SU-DHL-6 (cell line): ENCODE measurements at regions not wholly inside any gene's neighbourhood (a gene's known extent, or its start where the extent isn't known, plus 50 kb on each side); places are given as distances from the start of the nearest gene placed in this dataset.
"Not testable (repeated sequence)": the region's sequence is repeated elsewhere in the genome, so short reads cannot be mapped to it uniquely, and the experiment has no call there.

Source experiments
- H2AFZ ChIP-seq: fragments of 200-600 bp; sonication (generic); 2 replicates; pipeline ENCODE4 v1.6.1; 2014; ENCODE audit warnings: low read depth, mild to moderate bottlenecking, moderate library complexity, mixed read lengths, antibody characterized with exemption, low read length; ENCODE audit not compliant: severe bottlenecking
- H3F3A ChIP-seq: fragments of 200-600 bp; shearing (Covaris generic); 2 replicates; pipeline ENCODE4 v1.6.0; 2016; ENCODE audit warnings: antibody characterized with exemption, mild to moderate bottlenecking; ENCODE audit not compliant: insufficient read depth
- H3K27ac ChIP-seq: fragments of 200-600 bp; sonication (generic); 2 replicates; pipeline ENCODE4 v1.5.1; 2016; ENCODE audit warnings: low read depth, mild to moderate bottlenecking, low read length, moderate library complexity, mixed read lengths
- H3K27me3 ChIP-seq: fragments of 200-600 bp; sonication (generic), shearing (Covaris generic); 2 replicates; pipeline ENCODE4 v1.6.0; 2014; ENCODE audit warnings: mild to moderate bottlenecking, low read length
- H3K36me3 ChIP-seq: fragments of 200-600 bp; sonication (generic); 2 replicates; pipeline ENCODE4 v1.6.1; 2014; ENCODE audit warnings: mild to moderate bottlenecking, low read length, mixed read lengths
- H3K4me2 ChIP-seq: fragments of 300-600, 200-600 bp; shearing (Covaris generic), sonication (generic); 2 replicates; pipeline ENCODE4 v1.6.0; 2014; ENCODE audit warnings: low read length, low read depth, mild to moderate bottlenecking; ENCODE audit not compliant: poor library complexity, severe bottlenecking
- H3K4me3 ChIP-seq: fragments of 200-600 bp; sonication (generic); 2 replicates; pipeline ENCODE4 v1.5.1; 2014; ENCODE audit warnings: antibody characterized with exemption, low read length, mild to moderate bottlenecking, mixed read lengths; ENCODE audit not compliant: insufficient read depth, poor library complexity, severe bottlenecking
- H3K79me2 ChIP-seq: fragments of 200-600 bp; sonication (generic); 2 replicates; pipeline ENCODE4 v1.6.1; 2014; ENCODE audit warnings: mild to moderate bottlenecking, low read length, moderate library complexity; ENCODE audit not compliant: insufficient read depth
- H3K9ac ChIP-seq: fragments of 200-600 bp; sonication (generic); 2 replicates; pipeline ENCODE4 v1.7.0; 2014; ENCODE audit warnings: mild to moderate bottlenecking, low read length
- H3K9me2 ChIP-seq: fragments of 200-600 bp; sonication (generic); replicated peaks from 2 replicates; pipeline ENCODE4 v1.6.1; 2014; ENCODE audit warnings: low read length; ENCODE audit not compliant: insufficient read depth
- H3K9me3 ChIP-seq: fragments of 200-600 bp; sonication (generic); 2 replicates; pipeline ENCODE4 v1.6.1; 2014; ENCODE audit warnings: low read length, mixed read lengths; ENCODE audit not compliant: insufficient read depth
- H4K20me1 ChIP-seq: fragments of 200-600 bp; sonication (generic); 2 replicates; pipeline ENCODE4 v1.6.1; 2014; ENCODE audit warnings: low read depth, mild to moderate bottlenecking, antibody characterized with exemption, low read length, moderate library complexity, mixed read lengths
- CTCF ChIP-seq: fragments of 200-600 bp; sonication (generic); IDR thresholded peaks from one replicate; pipeline ENCODE4 v1.5.1; 2017; ENCODE audit warnings: antibody characterized with exemption, mild to moderate bottlenecking, low read length, moderate library complexity; ENCODE audit not compliant: insufficient read depth, poor library complexity, severe bottlenecking
- EZH2phosphoT487 ChIP-seq: fragments of 200-600 bp; sonication (generic), shearing (Covaris generic); conservative IDR thresholded peaks from 2 replicates; pipeline ENCODE4 v1.6.1; 2018; ENCODE audit warnings: mild to moderate bottlenecking, antibody characterized with exemption, low read length, moderate library complexity, mixed read lengths

GRCh38 chrX:77277911-77278310, 169.3 kb upstream of the FGF16 start:
- no peaks in the 10 kb centered on the region for H3K9me3 ChIP-seq
- H3K27ac ChIP-seq = no peak overlapping the region
- no peak overlapping the region for H3K4me3 ChIP-seq
- H3F3A ChIP-seq = no peaks in the 10 kb centered on the region
- no peak overlapping the region for H3K9ac ChIP-seq
- H2AFZ ChIP-seq = no peak overlapping the region
- H3K27me3 ChIP-seq = no peaks in the 10 kb centered on the region
- no peaks in the 10 kb centered on the region for H3K79me2 ChIP-seq
- H3K9me2 ChIP-seq = no peaks in the 10 kb centered on the region
- H4K20me1 ChIP-seq = no peaks in the 10 kb centered on the region
- no peak overlapping the region for H3K4me2 ChIP-seq
- TF ChIP-seq EZH2phosphoT487 (no peak), CTCF (no peak)
- H3K36me3 ChIP-seq = no peaks in the 10 kb centered on the region

GRCh38 chrX:77279373-77279772, 167.8 kb upstream of the FGF16 start:
- not testable (repeated sequence) for H3K27me3 ChIP-seq, H3K4me2 ChIP-seq, H3F3A ChIP-seq, H3K4me3 ChIP-seq, H3K9me3 ChIP-seq, H2AFZ ChIP-seq, H3K9me2 ChIP-seq, H3K9ac ChIP-seq, H3K27ac ChIP-seq, H3K79me2 ChIP-seq, H4K20me1 ChIP-seq, H3K36me3 ChIP-seq

GRCh38 chrX:77293331-77293995, 153.7 kb upstream of the FGF16 start:
- Histone ChIP-seq H3K9ac (no peak overlapping the region), H3K36me3 (no peaks in the 10 kb centered on the region), H4K20me1 (no peaks in the 10 kb centered on the region), H2AFZ (no peak overlapping the region), H3K4me3 (no peak overlapping the region), H3F3A (no peaks in the 10 kb centered on the region), H3K27me3 (no peaks in the 10 kb centered on the region), H3K9me3 (no peaks in the 10 kb centered on the region), H3K27ac (no peak overlapping the region), H3K79me2 (no peaks in the 10 kb centered on the region), H3K4me2 (no peak overlapping the region), H3K9me2 (no peaks in the 10 kb centered on the region)
- TF ChIP-seq EZH2phosphoT487 = no peak
- TF ChIP-seq CTCF = no peak

- Histone ChIP-seq H3K4me3 (no peak overlapping the region), H3K9me3 (no peaks in the 10 kb centered on the region), H4K20me1 (no peaks in the 10 kb centered on the region), H3K27ac (no peak overlapping the region), H3K79me2 (no peaks in the 10 kb centered on the region), H3K27me3 (no peaks in the 10 kb centered on the region), H3K9me2 (no peaks in the 10 kb centered on the region), H3K36me3 (no peaks in the 10 kb centered on the region), H2AFZ (no peak overlapping the region), H3K9ac (no peak overlapping the region), H3F3A (no peaks in the 10 kb centered on the region), H3K4me2 (no peak overlapping the region)
- TF ChIP-seq CTCF (no peak), EZH2phosphoT487 (no peak)
Observed at GRCh38 chrX:77298296-77298695, 148.9 kb upstream of the FGF16 start.
